Nephron progenitor cell (in vitro differentiated cells): ENCODE measurements at regions not wholly inside any gene's neighbourhood (a gene's known extent, or its start where the extent isn't known, plus 50 kb on each side); places are given as distances from the start of the nearest gene placed in this dataset.

ENCODE experiments used
- DNase-seq: peaks from one replicate; pipeline ENCODE4 v3.0.0; 2021
- H3K27ac Mint-ChIP-seq: 2 replicates; pipeline ENCODE4 v1.8.0; 2021; ENCODE audit warnings: mild to moderate bottlenecking, moderate library complexity, mixed read lengths
- H3K27me3 Mint-ChIP-seq: 2 replicates; pipeline ENCODE4 v1.8.0; 2021; ENCODE audit warnings: mild to moderate bottlenecking, low read depth, mixed read lengths; ENCODE audit not compliant: poor library complexity
- H3K36me3 Mint-ChIP-seq: 2 replicates; pipeline ENCODE4 v1.8.0; 2021; ENCODE audit warnings: low read depth, mixed read lengths
- H3K4me1 Mint-ChIP-seq: 2 replicates; pipeline ENCODE4 v1.8.0; 2021; ENCODE audit warnings: mixed read lengths
- H3K4me3 Mint-ChIP-seq: 2 replicates; pipeline ENCODE4 v1.8.0; 2021; ENCODE audit warnings: mild to moderate bottlenecking, moderate library complexity, mixed read lengths
- H3K9me3 Mint-ChIP-seq: 2 replicates; pipeline ENCODE4 v1.8.0; 2021; ENCODE audit warnings: mild to moderate bottlenecking, moderate library complexity, mixed read lengths
- TF ChIP-seq, protein P1 (sequence below): fragments of 200-600 bp; sonication (generic); IDR thresholded peaks from 2 replicates; pipeline ENCODE4 v1.5.0; 2021; ENCODE audit warnings: antibody characterized with exemption

DNA sequence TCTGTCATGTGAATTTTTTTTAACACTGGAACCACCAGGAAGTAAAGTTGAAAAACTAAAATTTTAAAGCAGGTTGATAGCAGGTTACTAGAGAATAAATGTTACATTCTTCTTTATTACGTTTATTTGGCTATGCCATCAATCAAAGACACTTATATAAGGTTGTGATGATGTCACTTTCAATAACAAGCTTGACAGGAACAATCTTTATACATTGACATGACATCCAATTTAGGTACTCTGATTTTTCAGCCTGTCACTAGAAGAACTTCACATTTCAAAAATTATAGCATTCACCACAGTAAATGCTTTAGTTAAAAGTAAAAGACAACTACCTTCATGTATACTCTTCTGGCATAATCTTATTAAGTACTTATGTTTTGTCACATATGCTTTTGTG is 696.8 kb upstream of the NCAM2 start:
- no peak overlapping the region for H3K4me3 Mint-ChIP-seq
- no peaks in the 10 kb centered on the region for H3K27me3 Mint-ChIP-seq
- H3K9me3 Mint-ChIP-seq: no peaks in the 10 kb centered on the region
- no peak for DNase-seq
- no peaks in the 10 kb centered on the region for H3K36me3 Mint-ChIP-seq
- no peak overlapping the region for H3K27ac Mint-ChIP-seq
- no peaks in the 10 kb centered on the region for H3K4me1 Mint-ChIP-seq
- TF ChIP-seq, protein P1, sequence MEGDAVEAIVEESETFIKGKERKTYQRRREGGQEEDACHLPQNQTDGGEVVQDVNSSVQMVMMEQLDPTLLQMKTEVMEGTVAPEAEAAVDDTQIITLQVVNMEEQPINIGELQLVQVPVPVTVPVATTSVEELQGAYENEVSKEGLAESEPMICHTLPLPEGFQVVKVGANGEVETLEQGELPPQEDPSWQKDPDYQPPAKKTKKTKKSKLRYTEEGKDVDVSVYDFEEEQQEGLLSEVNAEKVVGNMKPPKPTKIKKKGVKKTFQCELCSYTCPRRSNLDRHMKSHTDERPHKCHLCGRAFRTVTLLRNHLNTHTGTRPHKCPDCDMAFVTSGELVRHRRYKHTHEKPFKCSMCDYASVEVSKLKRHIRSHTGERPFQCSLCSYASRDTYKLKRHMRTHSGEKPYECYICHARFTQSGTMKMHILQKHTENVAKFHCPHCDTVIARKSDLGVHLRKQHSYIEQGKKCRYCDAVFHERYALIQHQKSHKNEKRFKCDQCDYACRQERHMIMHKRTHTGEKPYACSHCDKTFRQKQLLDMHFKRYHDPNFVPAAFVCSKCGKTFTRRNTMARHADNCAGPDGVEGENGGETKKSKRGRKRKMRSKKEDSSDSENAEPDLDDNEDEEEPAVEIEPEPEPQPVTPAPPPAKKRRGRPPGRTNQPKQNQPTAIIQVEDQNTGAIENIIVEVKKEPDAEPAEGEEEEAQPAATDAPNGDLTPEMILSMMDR: no peak

DNA sequence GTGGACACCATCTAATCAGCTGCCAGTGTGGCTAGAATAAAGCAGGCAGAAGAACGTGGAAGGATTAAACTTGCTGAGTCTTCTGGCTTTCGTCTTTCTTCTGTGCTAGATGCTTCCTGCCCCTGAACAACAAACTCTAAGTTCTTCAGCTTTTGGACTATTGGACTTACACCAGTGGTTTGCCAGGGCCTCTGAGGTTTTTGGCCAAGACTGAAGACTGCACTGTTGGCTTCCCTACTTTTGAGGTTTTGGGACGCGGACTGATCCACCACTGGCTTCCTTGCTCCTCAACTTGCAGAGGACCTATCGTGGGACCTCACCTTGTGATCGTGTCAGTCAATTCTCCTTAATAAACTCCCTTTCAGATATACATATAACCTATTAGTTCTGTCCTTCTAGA is 696.1 kb upstream of the NCAM2 start:
- no peaks in the 10 kb centered on the region for H3K4me1 Mint-ChIP-seq
- TF ChIP-seq, protein P1: no peak
- H3K27me3 Mint-ChIP-seq: no peaks in the 10 kb centered on the region
- no peak for DNase-seq
- H3K4me3 Mint-ChIP-seq: no peak overlapping the region
- H3K9me3 Mint-ChIP-seq: no peaks in the 10 kb centered on the region
- H3K36me3 Mint-ChIP-seq: no peaks in the 10 kb centered on the region
- H3K27ac Mint-ChIP-seq: no peak overlapping the region

- DNase-seq: no peak
- Mint-ChIP-seq H3K9me3 (no peaks in the 10 kb centered on the region), H3K27me3 (no peaks in the 10 kb centered on the region), H3K36me3 (no peaks in the 10 kb centered on the region), H3K27ac (no peak overlapping the region), H3K4me1 (no peaks in the 10 kb centered on the region), H3K4me3 (no peak overlapping the region)
- TF ChIP-seq, protein P1: no peak
Measured at GRCh38 chr21:20306836-20307235, 691.4 kb upstream of the NCAM2 start.

- peaks cover 3% of the 10 kb centered on the region for H3K9me3 Mint-ChIP-seq
- no peak overlapping the region for H3K4me3 Mint-ChIP-seq
- no peaks in the 10 kb centered on the region for H3K27me3 Mint-ChIP-seq
- TF ChIP-seq, protein P1: no peak
- H3K36me3 Mint-ChIP-seq: no peaks in the 10 kb centered on the region
- H3K27ac Mint-ChIP-seq: no peak overlapping the region
- DNase-seq: no peak
- H3K4me1 Mint-ChIP-seq: no peaks in the 10 kb centered on the region
Measured at GRCh38 chr21:20308586-20309315, 689.5 kb upstream of the NCAM2 start.

DNA sequence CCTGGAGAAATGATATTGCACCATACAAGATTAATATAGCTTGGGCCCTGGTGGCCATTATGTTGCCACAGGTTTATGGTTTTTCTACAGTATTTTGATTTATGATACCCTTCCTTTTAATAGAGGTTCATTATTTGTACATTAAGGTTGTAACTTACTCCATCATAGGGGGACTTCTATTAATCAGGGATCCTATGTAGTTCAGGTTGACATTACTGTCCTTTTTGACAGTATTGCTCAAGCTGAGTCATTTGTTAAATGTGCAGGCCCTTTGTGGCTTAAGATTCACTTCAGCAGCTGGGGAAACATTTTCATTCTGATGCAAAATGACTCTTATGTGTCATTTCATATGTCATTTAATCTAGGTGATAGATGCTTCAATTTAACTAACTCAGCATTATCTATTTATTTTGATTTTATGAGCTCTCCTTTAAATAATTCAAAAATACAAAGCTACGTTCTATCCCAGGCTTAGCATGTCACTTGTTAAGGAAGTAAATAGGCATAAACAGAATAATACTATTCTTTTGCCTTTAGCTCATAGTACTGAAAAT is 686.9 kb upstream of the NCAM2 start:
- Mint-ChIP-seq H3K36me3 (no peaks in the 10 kb centered on the region), H3K4me1 (no peaks in the 10 kb centered on the region), H3K27me3 (no peaks in the 10 kb centered on the region), H3K27ac (no peak overlapping the region), H3K9me3 (peaks cover 26% of the 10 kb centered on the region), H3K4me3 (no peak overlapping the region)
- no peak for DNase-seq
- TF ChIP-seq, protein P1: no peak

DNA sequence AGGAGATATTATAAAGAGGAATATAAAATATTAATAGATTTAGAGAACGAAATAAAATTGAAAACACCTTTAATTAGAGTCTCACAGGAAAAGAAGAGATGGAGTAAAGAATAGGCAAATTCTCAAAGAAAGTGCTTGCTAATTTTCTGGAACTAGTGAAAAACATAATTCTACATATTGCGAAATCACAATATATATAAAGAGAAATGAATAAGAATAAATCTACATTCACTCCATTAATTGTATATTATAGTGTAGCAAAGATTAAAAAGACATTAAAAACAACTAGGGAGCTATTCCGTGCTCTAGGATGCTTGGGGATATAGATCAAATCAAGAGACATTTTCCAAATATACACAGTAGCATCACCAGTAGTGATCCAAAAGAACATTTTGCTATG is 685.2 kb upstream of the NCAM2 start:
- Mint-ChIP-seq H3K4me3 (no peak overlapping the region), H3K36me3 (no peaks in the 10 kb centered on the region), H3K27ac (no peak overlapping the region), H3K9me3 (peaks cover 36% of the 10 kb centered on the region), H3K27me3 (no peaks in the 10 kb centered on the region), H3K4me1 (no peaks in the 10 kb centered on the region)
- no peak for DNase-seq
- TF ChIP-seq, protein P1: no peak
